Chondrocyte (in vitro differentiated cells): ENCODE measurements at regions not wholly inside any gene's neighbourhood (a gene's known extent, or its start where the extent isn't known, plus 50 kb on each side); places are given as distances from the start of the nearest gene placed in this dataset.
A peak's percentile ranks its signal among the peaks of the same experiment; 100 is the strongest.
"Not testable (repeated sequence)": the region's sequence is repeated elsewhere in the genome, so short reads cannot be mapped to it uniquely, and the experiment has no call there.

Experiments used
- DNase-seq: peaks from one replicate; pipeline ENCODE4 v3.0.0; 2021; ENCODE audit warnings: mixed read lengths, low spot score
- H3K27ac Mint-ChIP-seq: one replicate; pipeline ENCODE4 v1.8.0; 2021; ENCODE audit warnings: mild to moderate bottlenecking, moderate library complexity, mixed read lengths; ENCODE audit not compliant: unreplicated experiment
- H3K27me3 Mint-ChIP-seq: 2 replicates; pipeline ENCODE4 v1.8.0; 2021; ENCODE audit warnings: low read depth, mixed read lengths
- H3K36me3 Mint-ChIP-seq: 2 replicates; pipeline ENCODE4 v1.8.0; 2021; ENCODE audit warnings: low read depth, mixed read lengths
- H3K4me1 Mint-ChIP-seq: 2 replicates; pipeline ENCODE4 v1.8.0; 2021; ENCODE audit warnings: low read depth, mild to moderate bottlenecking, mixed read lengths
- H3K4me3 Mint-ChIP-seq: one replicate; pipeline ENCODE4 v1.8.0; 2021; ENCODE audit warnings: mild to moderate bottlenecking, moderate library complexity, mixed read lengths; ENCODE audit not compliant: unreplicated experiment
- H3K9me3 Mint-ChIP-seq: 2 replicates; pipeline ENCODE4 v1.8.0; 2021; ENCODE audit warnings: low read depth, mixed read lengths
- CTCF ChIP-seq: fragments of 200-600 bp; sonication (generic); IDR thresholded peaks from 2 replicates; pipeline ENCODE4 v1.5.0; 2021; ENCODE audit warnings: antibody characterized with exemption, mild to moderate bottlenecking, moderate library complexity

GRCh38 chrX:129323115-129323514 is 200.2 kb downstream of the SMARCA1 start:
- Mint-ChIP-seq H3K4me1 (no peaks in the 10 kb centered on the region), H3K27me3 (no peaks in the 10 kb centered on the region), H3K9me3 (no peaks in the 10 kb centered on the region), H3K36me3 (no peaks in the 10 kb centered on the region), H3K4me3 (no peak overlapping the region), H3K27ac (no peak overlapping the region)
- TF ChIP-seq CTCF: no peak
- no peak for DNase-seq

GRCh38 chrX:129318375-129318774 is 204.9 kb downstream of the SMARCA1 start:
- Mint-ChIP-seq H3K4me3 (no peak overlapping the region), H3K4me1 (no peaks in the 10 kb centered on the region), H3K9me3 (peaks cover 6% of the 10 kb centered on the region), H3K36me3 (peaks cover 11% of the 10 kb centered on the region), H3K27ac (no peak overlapping the region), H3K27me3 (no peaks in the 10 kb centered on the region)
- peak; percentile 78 for TF ChIP-seq CTCF
- no peak for DNase-seq

GRCh38 chrX:129316461-129316860 is 206.8 kb downstream of the SMARCA1 start:
- no peak overlapping the region for H3K27ac Mint-ChIP-seq
- H3K4me1 Mint-ChIP-seq: no peaks in the 10 kb centered on the region
- no peak for DNase-seq
- peaks cover 14% of the 10 kb centered on the region for H3K36me3 Mint-ChIP-seq
- H3K9me3 Mint-ChIP-seq: peaks cover 13% of the 10 kb centered on the region
- no peaks in the 10 kb centered on the region for H3K27me3 Mint-ChIP-seq
- no peak overlapping the region for H3K4me3 Mint-ChIP-seq
- no peak for TF ChIP-seq CTCF

GRCh38 chrX:129310000-129310399 is 213.3 kb downstream of the SMARCA1 start:
- Mint-ChIP-seq H3K4me1 (no peaks in the 10 kb centered on the region), H3K9me3 (peaks cover 26% of the 10 kb centered on the region), H3K27ac (no peak overlapping the region), H3K36me3 (peaks cover 11% of the 10 kb centered on the region), H3K4me3 (no peak overlapping the region), H3K27me3 (no peaks in the 10 kb centered on the region)
- TF ChIP-seq CTCF: no peak
- no peak for DNase-seq

- peaks cover 3% of the 10 kb centered on the region for H3K36me3 Mint-ChIP-seq
- no peaks in the 10 kb centered on the region for H3K27me3 Mint-ChIP-seq
- no peak overlapping the region for H3K4me3 Mint-ChIP-seq
- no peak for TF ChIP-seq CTCF
- H3K4me1 Mint-ChIP-seq: peaks cover 14% of the 10 kb centered on the region
- no peak for DNase-seq
- peaks cover 14% of the 10 kb centered on the region for H3K9me3 Mint-ChIP-seq
- no peak overlapping the region for H3K27ac Mint-ChIP-seq
These were observed 260.4 kb downstream of the SMARCA1 start for GRCh38 chrX:129262912-129263311.

GRCh38 chrX:129255516-129255915 is 267.8 kb downstream of the SMARCA1 start:
- not testable (repeated sequence) for H3K36me3 Mint-ChIP-seq, H3K4me3 Mint-ChIP-seq, DNase-seq, H3K27ac Mint-ChIP-seq, H3K4me1 Mint-ChIP-seq, H3K27me3 Mint-ChIP-seq
- H3K9me3 Mint-ChIP-seq: peaks cover 24% of the 10 kb centered on the region
